CD14-positive monocyte (primary cell): ENCODE measurements at regions not wholly inside any gene's neighbourhood (a gene's known extent, or its start where the extent isn't known, plus 50 kb on each side); places are given as distances from the start of the nearest gene placed in this dataset.

Experiments
- DNase-seq, 3 donors: peaks; one replicate each; pipeline ENCODE4 v3.0.0-alpha.2; 2011 to 2022
- H2AFZ ChIP-seq: 2 replicates; pipeline ENCODE4 v1.6.0; 2012; ENCODE audit warnings: mild to moderate bottlenecking, low read depth, low read length, inconsistent platforms; ENCODE audit not compliant: insufficient read depth, poor library complexity, severe bottlenecking
- H3K27ac ChIP-seq, 2 donors: 1 replicate in 1 of 2; 2 replicates in 1 of 2; pipeline ENCODE4 v1.5.1; 2012 to 2013; ENCODE audit warnings: low read length in 2 of 2, control low read depth in 1 of 2, inconsistent platforms in 1 of 2, low read depth in 1 of 2, mild to moderate bottlenecking in 1 of 2
- H3K27me3 ChIP-seq, 2 donors: one replicate each; pipeline versions ENCODE4 v1.6.0 to v1.6.1; 2011 to 2013; ENCODE audit warnings: low read length in 2 of 2; ENCODE audit not compliant: control insufficient read depth in 2 of 2, insufficient read depth in 2 of 2
- H3K36me3 ChIP-seq, 2 donors: replicated peaks in 1 of 2; 1 replicate in 1 of 2; 2 replicates in 1 of 2; pipeline versions ENCODE4 v1.5.1 to v1.6.1; 2012 to 2013; ENCODE audit warnings: low read length in 2 of 2, control low read depth in 1 of 2, inconsistent platforms in 1 of 2, mild to moderate bottlenecking in 1 of 2; ENCODE audit not compliant: insufficient read depth in 2 of 2, control insufficient read depth in 1 of 2
- H3K4me1 ChIP-seq, 2 donors: 1 replicate in 1 of 2; 2 replicates in 1 of 2; pipeline versions ENCODE4 v1.5.1 to v1.6.1; 2012 to 2013; ENCODE audit warnings: low read length in 2 of 2, control low read depth in 1 of 2, inconsistent platforms in 1 of 2, mild to moderate bottlenecking in 1 of 2, moderate library complexity in 1 of 2; ENCODE audit not compliant: insufficient read depth in 2 of 2, control insufficient read depth in 1 of 2
- H3K4me2 ChIP-seq: replicated peaks from 2 replicates; pipeline ENCODE3; 2012; ENCODE audit warnings: low read length, moderate library complexity, mild to moderate bottlenecking; ENCODE audit not compliant: poor library complexity, severe bottlenecking; ENCODE audit errors: extremely low read depth
- H3K4me3 ChIP-seq, 3 experiments: fragments of 200-600 bp in 1 of 3; sonication (generic) in 1 of 3; replicated peaks in 1 of 3; 1 replicate in 2 of 3; 2 replicates in 1 of 3; pipeline ENCODE4 v1.5.1; 2011 to 2013; ENCODE audit warnings: low read length in 3 of 3, mild to moderate bottlenecking in 3 of 3, control low read depth in 2 of 3, low read depth in 2 of 3, inconsistent platforms in 1 of 3, moderate library complexity in 1 of 3
- H3K79me2 ChIP-seq: 2 replicates; pipeline ENCODE4 v1.6.0; 2012; ENCODE audit warnings: mild to moderate bottlenecking, control low read depth, inconsistent platforms, low read length, moderate library complexity; ENCODE audit not compliant: insufficient read depth
- H3K9ac ChIP-seq: 2 replicates; pipeline ENCODE4 v1.6.0; 2017; ENCODE audit warnings: low read length, mild to moderate bottlenecking; ENCODE audit not compliant: insufficient read depth, poor library complexity, severe bottlenecking
- H3K9me3 ChIP-seq, 2 donors: replicated peaks in 1 of 2; 1 replicate in 1 of 2; 2 replicates in 1 of 2; pipeline versions ENCODE4 v1.5.1 to v1.6.1; 2012 to 2013; ENCODE audit warnings: low read length in 2 of 2, control low read depth in 1 of 2; ENCODE audit not compliant: control insufficient read depth in 1 of 2, insufficient read depth in 1 of 2
- H4K20me1 ChIP-seq: 2 replicates; pipeline ENCODE4 v1.6.0; 2012; ENCODE audit warnings: mild to moderate bottlenecking, low read length, control low read depth, moderate library complexity; ENCODE audit not compliant: insufficient read depth
- H3K27ac Mint-ChIP-seq, 7 donors: one replicate each; pipeline ENCODE4 v1.8.0; 2020; ENCODE audit warnings: mild to moderate bottlenecking in 7 of 7, mixed read lengths in 7 of 7, moderate library complexity in 6 of 7, inconsistent platforms in 2 of 7
- H3K27me3 Mint-ChIP-seq, 3 donors: one replicate each; pipeline ENCODE4 v1.8.0; 2021 to 2022; ENCODE audit warnings: low read depth in 3 of 3, mild to moderate bottlenecking in 3 of 3, mixed read lengths in 3 of 3, moderate library complexity in 3 of 3, inconsistent platforms in 1 of 3
- H3K36me3 Mint-ChIP-seq, 2 donors: one replicate each; pipeline ENCODE4 v1.8.0; 2020; ENCODE audit warnings: mixed read lengths in 2 of 2, inconsistent platforms in 1 of 2, mild to moderate bottlenecking in 1 of 2
- H3K4me1 Mint-ChIP-seq: one replicate; pipeline ENCODE4 v1.8.0; 2020; ENCODE audit warnings: mild to moderate bottlenecking, mixed read lengths
- H3K4me3 Mint-ChIP-seq, 2 donors: one replicate each; pipeline ENCODE4 v1.8.0; 2020; ENCODE audit warnings: mild to moderate bottlenecking in 2 of 2, mixed read lengths in 2 of 2, moderate library complexity in 1 of 2
- H3K9me3 Mint-ChIP-seq, 7 donors: one replicate each; pipeline ENCODE4 v1.8.0; 2020 to 2022; ENCODE audit warnings: mixed read lengths in 7 of 7, mild to moderate bottlenecking in 6 of 7, moderate library complexity in 6 of 7, inconsistent platforms in 2 of 7
- CTCF ChIP-seq: fragments of 200-600 bp; IDR thresholded peaks from one replicate; pipeline ENCODE4 v1.8.0; 2022; ENCODE audit warnings: antibody characterized with exemption, mild to moderate bottlenecking
- WGBS: methylation state at CpG from one replicate; pipeline ENCODE4 v1.1.5; 2013; ENCODE audit warnings: missing lambda C conversion rate; ENCODE audit not compliant: insufficient coverage; 5-methylcytosine and 5-hydroxymethylcytosine counted together
- intact Hi-C, 2 donors: fragments of 100-400 bp; cut with micrococcal nuclease; formaldehyde crosslinking; loops; one replicate each; pipeline versions ENCODE4 v1.15.0 to v1.15.1; 2023

- Mint-ChIP-seq H3K27ac (no peak overlapping the region), H3K4me1 (no peaks in the 10 kb centered on the region), H3K27me3 (peaks cover 0 to 1% (median 0%) of the 10 kb centered on the region in 3 donors), H3K4me3 (no peak overlapping the region), H3K36me3 (no peaks in the 10 kb centered on the region), H3K9me3 (peaks cover 0 to 7% (median 2%) of the 10 kb centered on the region in 7 donors)
- Histone ChIP-seq H3K27ac (no peak overlapping the region), H3K9me3 (peaks cover 0 to 7% of the 10 kb centered on the region in 2 donors), H3K79me2 (no peaks in the 10 kb centered on the region), H3K27me3 (no peaks in the 10 kb centered on the region), H3K4me3 (no peak overlapping the region), H3K4me1 (no peaks in the 10 kb centered on the region), H3K9ac (no peak overlapping the region), H4K20me1 (no peaks in the 10 kb centered on the region), H2AFZ (no peak overlapping the region), H3K4me2 (no peak overlapping the region), H3K36me3 (no peaks in the 10 kb centered on the region)
- TF ChIP-seq CTCF: no peak
- DNase-seq: no peak
- intact Hi-C loops: no loop called here
- no CpG with 5 or more reads among the region's 1 CpG for WGBS
Observed at GRCh38 chrX:95703696-95704095, 980.9 kb upstream of the DIAPH2 start.

GRCh38 chrX:95716841-95717240, 967.8 kb upstream of the DIAPH2 start:
- no CpG with 5 or more reads among the region's 4 CpGs for WGBS
- H3K9me3 ChIP-seq: peaks cover 0 to 4% of the 10 kb centered on the region in 2 donors
- TF ChIP-seq CTCF: no peak
- H3K9ac ChIP-seq: no peak overlapping the region
- no peak overlapping the region for H3K4me3 ChIP-seq
- no peak overlapping the region for H3K4me2 ChIP-seq
- Mint-ChIP-seq H3K4me1 (no peaks in the 10 kb centered on the region), H3K27ac (no peak overlapping the region), H3K27me3 (peaks cover 0 to 2% (median 0%) of the 10 kb centered on the region in 3 donors), H3K9me3 (peaks cover 0 to 3% (median 0%) of the 10 kb centered on the region in 7 donors), H3K36me3 (no peaks in the 10 kb centered on the region), H3K4me3 (no peak overlapping the region)
- H3K27ac ChIP-seq: no peak overlapping the region
- H3K79me2 ChIP-seq: no peaks in the 10 kb centered on the region
- no peak overlapping the region for H2AFZ ChIP-seq
- no peak for DNase-seq
- H3K4me1 ChIP-seq: no peaks in the 10 kb centered on the region
- intact Hi-C loops: no loop called here
- H3K27me3 ChIP-seq: no peaks in the 10 kb centered on the region
- no peaks in the 10 kb centered on the region for H4K20me1 ChIP-seq
- H3K36me3 ChIP-seq: no peaks in the 10 kb centered on the region
